ENCODE measurements at regions not wholly inside any gene's neighbourhood (a gene's known extent, or its start where the extent isn't known, plus 50 kb on each side); places are given as distances from the start of the nearest gene placed in this dataset.

DNA sequence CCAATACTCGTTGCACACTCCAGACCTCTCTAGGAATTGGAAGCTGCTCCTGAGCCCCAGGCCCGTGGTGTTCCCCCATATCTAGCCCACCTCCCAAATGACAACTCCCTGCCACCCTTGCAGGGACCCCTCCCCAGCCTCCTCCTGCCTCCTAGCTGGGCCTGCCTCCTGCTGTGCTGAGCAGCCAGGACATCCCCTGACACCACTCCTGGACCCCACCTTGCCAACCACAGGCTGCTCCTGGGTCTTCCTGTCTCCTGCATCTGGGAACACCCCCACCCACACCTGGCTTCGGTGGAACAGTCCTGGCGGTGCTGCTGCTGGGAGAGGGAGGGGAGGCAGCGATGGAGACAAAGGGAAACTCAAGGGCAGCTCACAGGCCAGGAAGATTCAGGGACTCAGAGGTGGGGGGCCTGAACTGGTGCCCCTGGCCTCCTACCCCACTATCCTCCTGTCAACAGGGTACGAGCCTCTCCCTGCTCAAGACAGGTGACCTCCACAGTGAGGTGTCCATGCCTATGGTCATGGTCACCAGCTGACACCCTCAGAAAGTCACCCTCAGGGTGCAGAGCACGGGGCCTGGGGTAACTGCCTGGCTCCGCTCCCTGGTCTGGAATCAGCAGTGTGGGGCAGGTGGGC lies 81.2 kb downstream of the RIPK4 start:
- TF ChIP-seq CTCF (IDR thresholded peaks at IDR 0.05; ENCODE audit: low read length) (no peak), EZH2 (IDR thresholded peaks at IDR 0.05; ENCODE audit: borderline replicate concordance, low read length) (no peak)

All from OCI-LY1 (cell line).